Ishikawa (cell line): ENCODE measurements at regions not wholly inside any gene's neighbourhood (a gene's known extent, or its start where the extent isn't known, plus 50 kb on each side); places are given as distances from the start of the nearest gene placed in this dataset.

Experiments
- CREB1 ChIP-seq: IDR thresholded peaks from 2 replicates; pipeline ENCODE4 v1.6.1; 2012; ENCODE audit warnings: low read depth
- EGR1 ChIP-seq: IDR thresholded peaks from 2 replicates; pipeline ENCODE4 v1.6.1; 2012
- EP300 ChIP-seq: IDR thresholded peaks from 2 replicates; pipeline ENCODE4 v1.6.1; 2012; ENCODE audit warnings: borderline replicate concordance
- RAD21 ChIP-seq: IDR thresholded peaks from 2 replicates; pipeline ENCODE4 v1.6.1; 2012; ENCODE audit warnings: low read depth
- YY1 ChIP-seq: IDR thresholded peaks from 2 replicates; pipeline ENCODE4 v1.6.1; 2012; ENCODE audit warnings: low read depth
- ZBTB7A ChIP-seq: IDR thresholded peaks from 2 replicates; pipeline ENCODE4 v1.6.1; 2012; ENCODE audit warnings: low read depth

DNA sequence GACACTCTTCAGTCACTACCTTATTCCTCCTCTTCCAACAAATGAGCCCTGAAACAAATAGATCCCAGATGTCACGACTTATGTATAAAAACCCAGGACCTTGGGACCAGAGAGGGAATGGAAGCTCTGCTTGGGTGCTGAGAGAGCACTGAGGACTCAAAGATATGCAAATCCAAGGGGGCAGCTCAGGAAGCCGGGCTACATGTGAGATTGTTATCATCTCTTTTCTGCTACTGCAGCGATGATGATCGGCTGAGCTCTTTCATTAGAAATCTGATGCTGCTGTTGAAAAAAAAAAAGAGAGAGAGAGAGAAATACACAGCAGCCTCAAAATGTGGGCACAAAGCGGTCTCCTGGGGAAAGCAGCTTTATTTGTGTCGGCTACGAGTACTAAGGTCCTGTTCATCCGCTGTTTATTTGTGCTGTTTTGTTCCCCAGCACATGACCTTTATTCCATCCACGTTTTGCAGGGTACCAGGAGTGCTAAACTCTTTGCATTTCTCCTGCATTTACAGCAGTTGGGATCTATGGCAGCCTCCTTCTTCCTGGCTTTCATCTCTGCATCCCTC is 120.2 kb downstream of the TRIM29 start:
- no peak for TF ChIP-seq CREB1
- no peak for TF ChIP-seq EP300
- TF ChIP-seq RAD21, result no peak
- TF ChIP-seq YY1, result no peak
- TF ChIP-seq EGR1, result no peak
- no peak for TF ChIP-seq ZBTB7A
